Peyer's patch (tissue), 4 donors: ENCODE measurements at regions not wholly inside any gene's neighbourhood (a gene's known extent, or its start where the extent isn't known, plus 50 kb on each side); places are given as distances from the start of the nearest gene placed in this dataset.

ENCODE experiments used
- CTCF ChIP-seq, 6 experiments: fragments of 450-650 bp in 4 of 6; fragments of 200-600 bp in 2 of 6; sonication (generic) in 1 of 6; IDR thresholded peaks; one replicate each; pipeline ENCODE4 v1.5.1; 2017 to 2019; ENCODE audit warnings: antibody characterized with exemption in 6 of 6, mild to moderate bottlenecking in 3 of 6, moderate library complexity in 1 of 6
- POLR2A ChIP-seq, 2 donors: fragments of 450-650 bp; IDR thresholded peaks; one replicate each; pipeline ENCODE4 v1.5.1; 2017; ENCODE audit warnings: antibody characterized with exemption in 2 of 2, mild to moderate bottlenecking in 2 of 2, moderate library complexity in 2 of 2

GRCh38 chr20:43397147-43397546 is 60.5 kb upstream of the SRSF6 start:
- TF ChIP-seq CTCF (IDR thresholded peaks at IDR 0.05) (no peak), POLR2A (IDR thresholded peaks at IDR 0.05) (no peak)
